Muscle of leg (tissue), 3 donors: ENCODE measurements at regions not wholly inside any gene's neighbourhood (a gene's known extent, or its start where the extent isn't known, plus 50 kb on each side); places are given as distances from the start of the nearest gene placed in this dataset.
"Not testable (repeated sequence)": the region's sequence is repeated elsewhere in the genome, so short reads cannot be mapped to it uniquely, and the experiment has no call there.

Experiments used
- DNase-seq: peaks from one replicate; pipeline ENCODE4 v3.0.0; 2013
- H3K27ac ChIP-seq: one replicate; pipeline ENCODE4 v1.5.1; 2013; ENCODE audit warnings: mild to moderate bottlenecking, low read length, control low read depth
- H3K27me3 ChIP-seq: one replicate; pipeline ENCODE4 v1.6.1; 2013; ENCODE audit warnings: low read length; ENCODE audit not compliant: control insufficient read depth, insufficient read depth
- H3K36me3 ChIP-seq: one replicate; pipeline ENCODE4 v1.6.1; 2013; ENCODE audit warnings: low read length; ENCODE audit not compliant: control insufficient read depth, insufficient read depth
- H3K4me1 ChIP-seq: one replicate; pipeline ENCODE4 v1.6.1; 2013; ENCODE audit warnings: low read length; ENCODE audit not compliant: control insufficient read depth, insufficient read depth
- H3K4me3 ChIP-seq: one replicate; pipeline ENCODE4 v1.5.1; 2013; ENCODE audit warnings: low read length, control low read depth
- H3K9me3 ChIP-seq: replicated peaks from 2 replicates; pipeline ENCODE4 v1.6.1; 2013; ENCODE audit warnings: low read depth, low read length; ENCODE audit not compliant: control insufficient read depth
- WGBS: methylation state at CpG from one replicate; pipeline ENCODE4 v1.1.5; 2013; ENCODE audit warnings: missing lambda C conversion rate; ENCODE audit not compliant: insufficient coverage; 5-methylcytosine and 5-hydroxymethylcytosine counted together

- Histone ChIP-seq H3K36me3 (no peaks in the 10 kb centered on the region), H3K4me3 (no peak overlapping the region), H3K4me1 (no peaks in the 10 kb centered on the region), H3K27me3 (no peaks in the 10 kb centered on the region), H3K9me3 (peaks cover 9% of the 10 kb centered on the region), H3K27ac (no peak overlapping the region)
- no peak for DNase-seq
These were observed 1393.3 kb downstream of the CDH8 start for GRCh38 chr16:60642956-60643355.

GRCh38 chr16:60641067-60641665 lies 1395.1 kb downstream of the CDH8 start:
- Histone ChIP-seq H3K4me1 (no peaks in the 10 kb centered on the region), H3K4me3 (no peak overlapping the region), H3K27ac (no peak overlapping the region), H3K36me3 (no peaks in the 10 kb centered on the region), H3K27me3 (no peaks in the 10 kb centered on the region), H3K9me3 (peaks cover 7% of the 10 kb centered on the region)
- WGBS, result 83% methylated on average over 17 of the region's 17 CpGs
- no peak for DNase-seq

GRCh38 chr16:60640038-60640437 lies 1396.2 kb downstream of the CDH8 start:
- Histone ChIP-seq H3K27me3 (no peaks in the 10 kb centered on the region), H3K9me3 (peaks cover 7% of the 10 kb centered on the region), H3K36me3 (no peaks in the 10 kb centered on the region), H3K27ac (no peak overlapping the region), H3K4me1 (no peaks in the 10 kb centered on the region), H3K4me3 (no peak overlapping the region)
- DNase-seq, result no peak
- 70% methylated on average over 3 of the region's 3 CpGs for WGBS

- H3K27ac ChIP-seq, H3K4me1 ChIP-seq, H3K9me3 ChIP-seq, DNase-seq, H3K36me3 ChIP-seq, H3K27me3 ChIP-seq, H3K4me3 ChIP-seq: not testable (repeated sequence)
- WGBS, result 73% methylated on average over 3 of the region's 5 CpGs
These were observed 1399.6 kb downstream of the CDH8 start for GRCh38 chr16:60636636-60637035.

GRCh38 chr16:60636117-60636516 lies 1400.1 kb downstream of the CDH8 start:
- Histone ChIP-seq H3K4me1 (no peaks in the 10 kb centered on the region), H3K27ac (no peak overlapping the region), H3K9me3 (peaks cover 4% of the 10 kb centered on the region), H3K27me3 (no peaks in the 10 kb centered on the region), H3K4me3 (no peak overlapping the region), H3K36me3 (no peaks in the 10 kb centered on the region)
- WGBS, result 86% methylated on average over 5 of the region's 5 CpGs
- no peak for DNase-seq

DNA sequence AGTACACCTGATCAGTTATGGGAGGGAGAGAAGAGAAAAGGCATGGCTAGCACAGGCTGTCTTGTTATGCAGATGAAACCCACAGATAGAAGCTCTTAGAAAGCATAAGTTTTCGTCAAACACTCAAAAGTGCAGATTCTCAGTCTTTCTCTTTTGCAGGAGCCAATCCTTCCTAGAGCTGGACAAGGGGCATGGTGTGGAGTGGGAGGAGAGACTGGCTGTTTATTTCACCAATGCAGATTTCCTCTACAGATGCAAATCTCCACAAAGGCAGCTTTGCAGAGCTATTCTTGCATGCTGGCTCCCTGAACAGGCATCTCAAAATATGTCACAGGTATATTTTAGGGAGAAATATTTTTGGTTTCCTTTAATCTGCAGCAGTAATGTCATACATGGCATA lies 1400.7 kb downstream of the CDH8 start:
- H3K36me3 ChIP-seq, result no peaks in the 10 kb centered on the region
- DNase-seq, result no peak
- no peak overlapping the region for H3K4me3 ChIP-seq
- no CpG with 5 or more reads among the region's 1 CpG for WGBS
- peaks cover 5% of the 10 kb centered on the region for H3K9me3 ChIP-seq
- no peaks in the 10 kb centered on the region for H3K27me3 ChIP-seq
- no peaks in the 10 kb centered on the region for H3K4me1 ChIP-seq
- no peak overlapping the region for H3K27ac ChIP-seq

DNA sequence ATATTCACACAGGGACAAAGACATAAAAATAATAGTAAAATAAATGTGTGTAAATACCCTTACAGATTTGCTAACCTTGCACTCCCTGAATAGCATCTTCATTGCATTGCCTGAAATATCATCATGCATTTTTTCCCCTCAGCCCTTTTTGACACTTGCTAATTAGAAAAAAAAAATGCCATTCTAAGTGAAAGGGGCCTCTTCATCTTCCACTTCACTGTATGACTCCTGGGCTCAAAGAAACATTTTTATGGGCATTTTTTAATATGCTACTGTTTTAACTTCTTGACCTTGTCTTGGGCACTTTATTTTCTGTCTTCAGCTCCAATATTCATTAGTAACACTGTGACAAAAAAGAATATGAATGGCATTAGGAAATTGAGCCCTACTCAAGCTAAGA lies 1424.4 kb downstream of the CDH8 start:
- no peaks in the 10 kb centered on the region for H3K36me3 ChIP-seq
- no peaks in the 10 kb centered on the region for H3K4me1 ChIP-seq
- H3K9me3 ChIP-seq, result no peaks in the 10 kb centered on the region
- H3K4me3 ChIP-seq, result no peak overlapping the region
- H3K27me3 ChIP-seq, result no peaks in the 10 kb centered on the region
- H3K27ac ChIP-seq, result no peak overlapping the region
- DNase-seq, result no peak

- no peak for DNase-seq
- Histone ChIP-seq H3K27ac (no peak overlapping the region), H3K4me3 (no peak overlapping the region), H3K9me3 (no peaks in the 10 kb centered on the region), H3K36me3 (no peaks in the 10 kb centered on the region), H3K27me3 (no peaks in the 10 kb centered on the region), H3K4me1 (no peaks in the 10 kb centered on the region)
- no CpG with 5 or more reads among the region's 2 CpGs for WGBS
These were observed 1427.3 kb downstream of the CDH8 start for GRCh38 chr16:60608971-60609370.

- not testable (repeated sequence) for H3K27ac ChIP-seq, H3K9me3 ChIP-seq, H3K36me3 ChIP-seq, H3K27me3 ChIP-seq, H3K4me3 ChIP-seq, DNase-seq, H3K4me1 ChIP-seq
- WGBS, result 100% methylated on average over 1 of the region's 3 CpGs
These were observed 1430.6 kb downstream of the CDH8 start for GRCh38 chr16:60605652-60606051.

- no peak overlapping the region for H3K27ac ChIP-seq
These were observed 1431.1 kb downstream of the CDH8 start for GRCh38 chr16:60605176-60605575.

DNA sequence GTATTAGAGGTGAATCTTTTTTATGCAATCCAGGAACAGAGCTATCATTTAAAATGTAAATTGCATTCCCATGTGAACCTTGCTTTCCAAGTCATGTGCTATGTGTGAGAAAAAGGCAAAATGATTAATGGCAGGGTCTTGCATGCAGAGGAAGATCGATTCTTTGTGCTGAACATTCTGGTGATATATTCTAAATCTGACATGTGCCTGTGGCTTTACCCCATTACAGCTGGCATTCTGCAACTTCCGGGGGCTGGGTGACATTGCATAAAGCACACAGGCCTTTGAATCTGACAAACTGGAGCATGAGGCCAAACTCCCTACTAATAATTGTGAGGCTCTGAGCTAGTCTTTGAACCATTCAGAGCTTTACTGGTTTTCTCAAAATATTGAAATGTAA lies 1449.7 kb downstream of the CDH8 start:
- H3K9me3 ChIP-seq, result peaks cover 3% of the 10 kb centered on the region
- DNase-seq, result no peak
- 75% methylated on average over 2 of the region's 2 CpGs for WGBS
- no peak overlapping the region for H3K4me3 ChIP-seq
- H3K36me3 ChIP-seq, result no peaks in the 10 kb centered on the region
- no peaks in the 10 kb centered on the region for H3K27me3 ChIP-seq
- no peaks in the 10 kb centered on the region for H3K4me1 ChIP-seq
- no peak overlapping the region for H3K27ac ChIP-seq

More at GRCh38 chr16:60605176-60605575, 1431.1 kb downstream of the CDH8 start:
- WGBS, result no CpG with 5 or more reads among the region's 3 CpGs
- DNase-seq, result no peak
- H3K4me3 ChIP-seq, result no peak overlapping the region
- no peaks in the 10 kb centered on the region for H3K9me3 ChIP-seq
- H3K4me1 ChIP-seq, result no peaks in the 10 kb centered on the region
- H3K36me3 ChIP-seq, result no peaks in the 10 kb centered on the region
- H3K27me3 ChIP-seq, result no peaks in the 10 kb centered on the region
